Left ventricle myocardium inferior (tissue), 1 donor: ENCODE measurements at regions not wholly inside any gene's neighbourhood (a gene's known extent, or its start where the extent isn't known, plus 50 kb on each side); places are given as distances from the start of the nearest gene placed in this dataset.

Experiments
- DNase-seq: peaks from one replicate; pipeline ENCODE4 v3.0.0-alpha.2; 2020
- H3K27ac ChIP-seq: fragments of 200-600 bp; replicated peaks from 2 replicates; pipeline ENCODE4 v1.8.0; 2021
- H3K27me3 ChIP-seq: fragments of 200-600 bp; 2 replicates; pipeline ENCODE4 v1.8.0; 2021; ENCODE audit warnings: low read depth
- H3K36me3 ChIP-seq: fragments of 200-600 bp; 2 replicates; pipeline ENCODE4 v1.8.0; 2021
- H3K4me1 ChIP-seq: fragments of 200-600 bp; 2 replicates; pipeline ENCODE4 v1.8.0; 2021
- H3K4me3 ChIP-seq: fragments of 200-600 bp; 2 replicates; pipeline ENCODE4 v1.8.0; 2021; ENCODE audit warnings: mild to moderate bottlenecking, moderate library complexity
- H3K9me3 ChIP-seq: fragments of 200-600 bp; replicated peaks from 2 replicates; pipeline ENCODE4 v1.8.0; 2021
- intact Hi-C: fragments of 100-400 bp; cut with micrococcal nuclease; formaldehyde crosslinking; loops from one replicate; pipeline ENCODE4 v1.11.0; 2022
- TF ChIP-seq, protein P1 (sequence below): fragments of 200-600 bp; IDR thresholded peaks from 2 replicates; pipeline ENCODE4 v1.8.0; 2021; ENCODE audit warnings: antibody characterized with exemption, mild to moderate bottlenecking, borderline replicate concordance
- donor health status: DM: no; HTN: yes; CAD: no; lungs with severe emphysema.

DNA sequence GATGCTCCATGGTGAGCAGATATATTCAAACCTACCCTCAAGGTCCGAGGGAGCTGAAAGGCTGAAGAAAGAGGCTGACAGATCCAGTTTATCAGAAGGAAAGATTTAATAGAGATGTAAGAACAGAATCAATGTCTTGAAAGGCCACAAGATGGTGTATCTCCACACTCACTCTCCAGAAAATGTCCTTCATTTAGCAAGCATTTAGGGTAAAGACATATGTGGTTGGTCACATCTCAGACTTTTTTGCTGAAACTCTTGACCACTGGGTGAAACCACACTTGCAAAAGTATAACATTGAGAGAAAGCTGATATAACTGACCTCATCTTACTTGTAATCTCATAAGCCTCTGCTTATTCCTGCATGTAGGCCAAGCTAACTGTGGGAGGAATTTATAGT, 745.8 kb upstream of the GALNTL6 start:
- TF ChIP-seq, protein P1, sequence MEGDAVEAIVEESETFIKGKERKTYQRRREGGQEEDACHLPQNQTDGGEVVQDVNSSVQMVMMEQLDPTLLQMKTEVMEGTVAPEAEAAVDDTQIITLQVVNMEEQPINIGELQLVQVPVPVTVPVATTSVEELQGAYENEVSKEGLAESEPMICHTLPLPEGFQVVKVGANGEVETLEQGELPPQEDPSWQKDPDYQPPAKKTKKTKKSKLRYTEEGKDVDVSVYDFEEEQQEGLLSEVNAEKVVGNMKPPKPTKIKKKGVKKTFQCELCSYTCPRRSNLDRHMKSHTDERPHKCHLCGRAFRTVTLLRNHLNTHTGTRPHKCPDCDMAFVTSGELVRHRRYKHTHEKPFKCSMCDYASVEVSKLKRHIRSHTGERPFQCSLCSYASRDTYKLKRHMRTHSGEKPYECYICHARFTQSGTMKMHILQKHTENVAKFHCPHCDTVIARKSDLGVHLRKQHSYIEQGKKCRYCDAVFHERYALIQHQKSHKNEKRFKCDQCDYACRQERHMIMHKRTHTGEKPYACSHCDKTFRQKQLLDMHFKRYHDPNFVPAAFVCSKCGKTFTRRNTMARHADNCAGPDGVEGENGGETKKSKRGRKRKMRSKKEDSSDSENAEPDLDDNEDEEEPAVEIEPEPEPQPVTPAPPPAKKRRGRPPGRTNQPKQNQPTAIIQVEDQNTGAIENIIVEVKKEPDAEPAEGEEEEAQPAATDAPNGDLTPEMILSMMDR = no peak
- H3K9me3 ChIP-seq = peaks cover 43% of the 10 kb centered on the region
- no peak overlapping the region for H3K27ac ChIP-seq
- DNase-seq = no peak
- intact Hi-C loops = no loop called here
- H3K4me3 ChIP-seq = no peak overlapping the region
- no peaks in the 10 kb centered on the region for H3K4me1 ChIP-seq
- no peaks in the 10 kb centered on the region for H3K36me3 ChIP-seq
- no peaks in the 10 kb centered on the region for H3K27me3 ChIP-seq

DNA sequence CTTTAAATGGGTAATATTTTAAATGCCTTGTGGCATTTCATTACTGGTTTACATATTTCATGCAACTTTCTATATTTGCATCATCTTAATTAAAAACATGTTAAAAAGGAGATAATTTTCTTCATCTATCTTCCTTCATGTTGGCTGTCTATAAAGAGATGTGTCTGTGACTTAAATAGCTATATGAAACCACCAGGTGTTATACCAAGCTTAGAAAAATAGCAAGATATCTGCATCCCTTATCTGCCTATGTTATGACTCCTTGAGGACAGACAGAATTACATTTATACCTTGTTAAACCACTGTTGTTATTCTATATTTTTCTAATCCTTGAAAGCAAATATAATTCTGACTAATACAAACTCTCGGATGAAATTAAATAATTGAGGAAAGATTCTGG, 763.8 kb upstream of the GALNTL6 start:
- Histone ChIP-seq H3K4me1 (no peaks in the 10 kb centered on the region), H3K9me3 (peaks cover 18% of the 10 kb centered on the region), H3K36me3 (no peaks in the 10 kb centered on the region), H3K27ac (no peak overlapping the region), H3K27me3 (no peaks in the 10 kb centered on the region), H3K4me3 (no peak overlapping the region)
- no peak for DNase-seq
- TF ChIP-seq, protein P1 = no peak
- intact Hi-C loops = no loop called here

DNA sequence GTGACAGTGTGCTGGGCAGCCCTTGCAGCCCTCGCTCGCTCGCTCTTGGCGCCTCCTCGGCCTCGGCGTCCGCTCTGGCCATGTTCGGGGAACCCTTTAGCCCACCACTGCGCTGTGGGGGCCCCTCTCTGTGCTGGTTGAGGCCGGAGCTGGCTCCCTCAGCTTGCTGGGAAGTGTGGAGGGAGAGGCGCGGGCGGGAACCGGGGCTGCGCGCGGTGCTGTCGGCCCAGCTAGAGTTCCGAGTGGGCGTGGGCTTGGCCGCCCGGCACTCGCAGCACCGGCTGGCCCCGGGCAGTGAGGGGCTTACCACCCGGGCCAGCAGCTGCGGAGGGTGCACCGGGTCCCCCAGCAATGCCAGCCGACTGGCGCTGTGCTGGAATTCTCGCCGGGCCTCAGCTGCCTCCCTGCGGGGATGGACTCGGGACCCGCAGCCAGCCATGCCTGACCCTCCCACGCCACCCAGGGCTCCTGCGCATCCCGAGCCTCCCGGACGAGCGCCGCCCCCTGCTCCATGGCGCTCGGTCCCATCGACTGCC, 770.1 kb upstream of the GALNTL6 start:
- no peaks in the 10 kb centered on the region for H3K36me3 ChIP-seq
- H3K4me3 ChIP-seq = no peak overlapping the region
- H3K27ac ChIP-seq = no peak overlapping the region
- TF ChIP-seq, protein P1 = no peak
- intact Hi-C loops = no loop called here
- H3K27me3 ChIP-seq = no peaks in the 10 kb centered on the region
- H3K9me3 ChIP-seq = peaks cover 24% of the 10 kb centered on the region
- no peaks in the 10 kb centered on the region for H3K4me1 ChIP-seq
- no peak for DNase-seq

DNA sequence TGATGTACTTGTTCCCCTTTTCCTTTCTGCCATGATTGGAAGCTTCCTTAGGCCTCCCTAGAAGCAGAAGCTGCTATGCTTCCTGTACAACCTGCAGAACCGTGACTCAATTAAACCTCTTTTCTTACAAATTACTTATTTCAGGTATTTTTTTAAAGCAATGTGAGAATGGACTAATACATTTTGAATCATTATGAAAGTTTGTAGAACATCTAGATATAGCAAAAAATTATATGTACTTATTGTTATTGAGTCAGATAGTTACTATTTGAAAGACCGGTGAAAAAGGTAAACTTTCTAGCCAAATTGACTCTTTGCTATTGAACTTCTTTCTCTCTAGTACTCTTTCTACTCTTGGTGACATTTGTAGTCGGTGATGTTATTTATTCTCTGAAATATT, 777.3 kb upstream of the GALNTL6 start:
- Histone ChIP-seq H3K4me1 (no peaks in the 10 kb centered on the region), H3K4me3 (no peak overlapping the region), H3K9me3 (no peaks in the 10 kb centered on the region), H3K27ac (no peak overlapping the region), H3K27me3 (no peaks in the 10 kb centered on the region), H3K36me3 (no peaks in the 10 kb centered on the region)
- TF ChIP-seq, protein P1 = no peak
- intact Hi-C loops = no loop called here
- no peak for DNase-seq

DNA sequence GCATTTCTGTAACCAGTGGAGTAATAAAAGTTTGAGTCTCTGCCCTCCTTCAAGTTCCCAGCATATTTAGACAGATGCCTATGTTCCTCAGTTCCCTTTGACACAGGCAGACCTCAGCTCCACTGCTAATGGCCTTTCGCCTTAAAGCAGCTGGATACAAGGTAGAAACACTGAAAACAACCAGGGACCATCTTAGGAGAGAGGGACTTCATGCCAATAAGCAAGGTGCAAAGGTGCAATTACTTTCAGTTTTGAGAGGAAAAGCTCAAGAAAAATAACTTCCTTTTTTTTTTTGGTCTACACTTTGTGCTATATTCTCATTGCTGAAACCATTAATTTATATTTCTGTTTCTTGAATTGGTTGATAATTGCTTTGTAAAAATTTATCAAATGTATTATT, 781.9 kb upstream of the GALNTL6 start:
- Histone ChIP-seq H3K27me3 (no peaks in the 10 kb centered on the region), H3K36me3 (no peaks in the 10 kb centered on the region), H3K27ac (no peak overlapping the region), H3K4me1 (no peaks in the 10 kb centered on the region), H3K4me3 (no peak overlapping the region), H3K9me3 (peaks cover 16% of the 10 kb centered on the region)
- TF ChIP-seq, protein P1 = no peak
- DNase-seq = no peak
- intact Hi-C loops = no loop called here
